ENCODE measurements at regions not wholly inside any gene's neighbourhood (a gene's known extent, or its start where the extent isn't known, plus 50 kb on each side); places are given as distances from the start of the nearest gene placed in this dataset.
"Not testable (repeated sequence)": the region's sequence is repeated elsewhere in the genome, so short reads cannot be mapped to it uniquely, and the experiment has no call there.

- TF ChIP-seq, protein P1, sequence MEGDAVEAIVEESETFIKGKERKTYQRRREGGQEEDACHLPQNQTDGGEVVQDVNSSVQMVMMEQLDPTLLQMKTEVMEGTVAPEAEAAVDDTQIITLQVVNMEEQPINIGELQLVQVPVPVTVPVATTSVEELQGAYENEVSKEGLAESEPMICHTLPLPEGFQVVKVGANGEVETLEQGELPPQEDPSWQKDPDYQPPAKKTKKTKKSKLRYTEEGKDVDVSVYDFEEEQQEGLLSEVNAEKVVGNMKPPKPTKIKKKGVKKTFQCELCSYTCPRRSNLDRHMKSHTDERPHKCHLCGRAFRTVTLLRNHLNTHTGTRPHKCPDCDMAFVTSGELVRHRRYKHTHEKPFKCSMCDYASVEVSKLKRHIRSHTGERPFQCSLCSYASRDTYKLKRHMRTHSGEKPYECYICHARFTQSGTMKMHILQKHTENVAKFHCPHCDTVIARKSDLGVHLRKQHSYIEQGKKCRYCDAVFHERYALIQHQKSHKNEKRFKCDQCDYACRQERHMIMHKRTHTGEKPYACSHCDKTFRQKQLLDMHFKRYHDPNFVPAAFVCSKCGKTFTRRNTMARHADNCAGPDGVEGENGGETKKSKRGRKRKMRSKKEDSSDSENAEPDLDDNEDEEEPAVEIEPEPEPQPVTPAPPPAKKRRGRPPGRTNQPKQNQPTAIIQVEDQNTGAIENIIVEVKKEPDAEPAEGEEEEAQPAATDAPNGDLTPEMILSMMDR (conservative IDR thresholded peaks at IDR 0.05; ENCODE audit: low read depth, low read length), result no peak
- TF ChIP-seq EZH2 (IDR thresholded peaks at IDR 0.05; ENCODE audit: borderline replicate concordance, low read depth, low read length, poor library complexity, severe bottlenecking), result no peak
- Histone ChIP-seq H3K36me3 (ENCODE audit: insufficient read depth, low read length, poor library complexity, severe bottlenecking) (no peaks in the 10 kb centered on the region), H3K4me1 (ENCODE audit: insufficient read depth, low read length, poor library complexity, severe bottlenecking) (no peaks in the 10 kb centered on the region), H3K27me3 (replicated peaks; ENCODE audit: insufficient read depth, low read depth, low read length, poor library complexity) (peaks cover 6% of the 10 kb centered on the region), H3K4me3 (ENCODE audit: low read depth, low read length, poor library complexity, severe bottlenecking) (no peak overlapping the region), H3K9me3 (ENCODE audit: low read depth, low read length, poor library complexity, severe bottlenecking) (no peaks in the 10 kb centered on the region), H3K27ac (ENCODE audit: low read depth, low read length, poor library complexity, severe bottlenecking) (no peak overlapping the region)
- DNase-seq (ENCODE audit: low spot score), result no peak
- BruUV-seq (replicated peaks), result no TSS peak
- ChIA-PET POLR2A (ENCODE audit: low non-redundant PET) (no interaction called here), CTCF (no interaction called here)
- intact Hi-C loops (cut with micrococcal nuclease; ENCODE audit: unreplicated experiment), result no loop called here
These were observed 73.3 kb downstream of the SOX3 start for GRCh38 chrX:140431521-140431920.

- Histone ChIP-seq H3K27me3 (replicated peaks; ENCODE audit: insufficient read depth, low read depth, low read length, poor library complexity) (no peaks in the 10 kb centered on the region), H3K4me3 (ENCODE audit: low read depth, low read length, poor library complexity, severe bottlenecking) (no peak overlapping the region), H3K36me3 (ENCODE audit: insufficient read depth, low read length, poor library complexity, severe bottlenecking) (no peaks in the 10 kb centered on the region), H3K9me3 (ENCODE audit: low read depth, low read length, poor library complexity, severe bottlenecking) (no peaks in the 10 kb centered on the region), H3K27ac (ENCODE audit: low read depth, low read length, poor library complexity, severe bottlenecking) (no peak overlapping the region), H3K4me1 (ENCODE audit: insufficient read depth, low read length, poor library complexity, severe bottlenecking) (no peaks in the 10 kb centered on the region)
- no TSS peak for BruUV-seq (replicated peaks)
- POLR2A ChIA-PET (ENCODE audit: low non-redundant PET), result no interaction called here
- no peak for TF ChIP-seq EZH2 (IDR thresholded peaks at IDR 0.05; ENCODE audit: borderline replicate concordance, low read depth, low read length, poor library complexity, severe bottlenecking)
- TF ChIP-seq, protein P1 (conservative IDR thresholded peaks at IDR 0.05; ENCODE audit: low read depth, low read length), result no peak
- CTCF ChIA-PET, result no interaction called here
- no peak for DNase-seq (ENCODE audit: low spot score)
- intact Hi-C loops (cut with micrococcal nuclease; ENCODE audit: unreplicated experiment), result no loop called here
These were observed 79.0 kb downstream of the SOX3 start for GRCh38 chrX:140425712-140426395.

DNA sequence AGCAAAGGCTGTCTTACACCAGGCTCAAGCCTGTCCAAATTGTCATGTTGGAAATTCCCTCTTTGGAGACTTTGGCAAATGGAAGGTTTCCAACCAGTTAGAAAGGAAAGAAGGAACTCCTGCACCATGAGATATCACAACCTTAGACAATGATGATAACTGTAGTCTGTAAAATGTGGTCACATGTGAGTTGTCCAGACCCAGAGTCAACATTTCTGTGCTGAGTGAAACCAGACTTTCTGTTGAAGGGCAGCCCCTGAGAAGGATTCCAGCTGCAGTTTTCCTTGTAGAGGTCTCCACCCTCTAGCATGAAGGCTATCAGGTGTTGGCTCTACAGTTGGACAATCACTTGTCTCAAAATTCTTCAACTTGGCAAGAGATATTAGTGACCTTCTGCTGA, 82.4 kb downstream of the SOX3 start:
- no peaks in the 10 kb centered on the region for H3K9me3 ChIP-seq (ENCODE audit: low read depth, low read length, poor library complexity, severe bottlenecking)
- BruUV-seq (replicated peaks), result no TSS peak
- no peak overlapping the region for H3K27ac ChIP-seq (ENCODE audit: low read depth, low read length, poor library complexity, severe bottlenecking)
- no peaks in the 10 kb centered on the region for H3K36me3 ChIP-seq (ENCODE audit: insufficient read depth, low read length, poor library complexity, severe bottlenecking)
- H3K4me3 ChIP-seq (ENCODE audit: low read depth, low read length, poor library complexity, severe bottlenecking), result no peak overlapping the region
- ChIA-PET CTCF (no interaction called here), POLR2A (ENCODE audit: low non-redundant PET) (no interaction called here)
- H3K4me1 ChIP-seq (ENCODE audit: insufficient read depth, low read length, poor library complexity, severe bottlenecking), result no peaks in the 10 kb centered on the region
- TF ChIP-seq EZH2 (IDR thresholded peaks at IDR 0.05; ENCODE audit: borderline replicate concordance, low read depth, low read length, poor library complexity, severe bottlenecking), result no peak
- TF ChIP-seq, protein P1 (conservative IDR thresholded peaks at IDR 0.05; ENCODE audit: low read depth, low read length), result no peak
- intact Hi-C loops (cut with micrococcal nuclease; ENCODE audit: unreplicated experiment), result no loop called here
- H3K27me3 ChIP-seq (replicated peaks; ENCODE audit: insufficient read depth, low read depth, low read length, poor library complexity), result no peaks in the 10 kb centered on the region
- DNase-seq (ENCODE audit: low spot score), result no peak

- CTCF ChIA-PET; H3K27ac ChIP-seq (ENCODE audit: low read depth, low read length, poor library complexity, severe bottlenecking); H3K36me3 ChIP-seq (ENCODE audit: insufficient read depth, low read length, poor library complexity, severe bottlenecking); H3K4me3 ChIP-seq (ENCODE audit: low read depth, low read length, poor library complexity, severe bottlenecking); DNase-seq (ENCODE audit: low spot score); H3K9me3 ChIP-seq (ENCODE audit: low read depth, low read length, poor library complexity, severe bottlenecking); H3K4me1 ChIP-seq (ENCODE audit: insufficient read depth, low read length, poor library complexity, severe bottlenecking); intact Hi-C loops (cut with micrococcal nuclease; ENCODE audit: unreplicated experiment); BruUV-seq (replicated peaks); POLR2A ChIA-PET (ENCODE audit: low non-redundant PET); H3K27me3 ChIP-seq (replicated peaks; ENCODE audit: insufficient read depth, low read depth, low read length, poor library complexity): not testable (repeated sequence)
These were observed 102.7 kb downstream of the SOX3 start for GRCh38 chrX:140402131-140402530.

- H3K9me3 ChIP-seq (ENCODE audit: low read depth, low read length, poor library complexity, severe bottlenecking); H3K27ac ChIP-seq (ENCODE audit: low read depth, low read length, poor library complexity, severe bottlenecking); CTCF ChIA-PET; H3K4me1 ChIP-seq (ENCODE audit: insufficient read depth, low read length, poor library complexity, severe bottlenecking); BruUV-seq (replicated peaks); H3K36me3 ChIP-seq (ENCODE audit: insufficient read depth, low read length, poor library complexity, severe bottlenecking); H3K4me3 ChIP-seq (ENCODE audit: low read depth, low read length, poor library complexity, severe bottlenecking); POLR2A ChIA-PET (ENCODE audit: low non-redundant PET); intact Hi-C loops (cut with micrococcal nuclease; ENCODE audit: unreplicated experiment); H3K27me3 ChIP-seq (replicated peaks; ENCODE audit: insufficient read depth, low read depth, low read length, poor library complexity); DNase-seq (ENCODE audit: low spot score): not testable (repeated sequence)
These were observed 108.5 kb downstream of the SOX3 start for GRCh38 chrX:140396326-140396725.
